ENCODE measurements at regions not wholly inside any gene's neighbourhood (a gene's known extent, or its start where the extent isn't known, plus 50 kb on each side); places are given as distances from the start of the nearest gene placed in this dataset.

- no peak for TF ChIP-seq EZH2 (IDR thresholded peaks at IDR 0.05; ENCODE audit: low read length, unreplicated experiment)
- TF ChIP-seq, protein P1, sequence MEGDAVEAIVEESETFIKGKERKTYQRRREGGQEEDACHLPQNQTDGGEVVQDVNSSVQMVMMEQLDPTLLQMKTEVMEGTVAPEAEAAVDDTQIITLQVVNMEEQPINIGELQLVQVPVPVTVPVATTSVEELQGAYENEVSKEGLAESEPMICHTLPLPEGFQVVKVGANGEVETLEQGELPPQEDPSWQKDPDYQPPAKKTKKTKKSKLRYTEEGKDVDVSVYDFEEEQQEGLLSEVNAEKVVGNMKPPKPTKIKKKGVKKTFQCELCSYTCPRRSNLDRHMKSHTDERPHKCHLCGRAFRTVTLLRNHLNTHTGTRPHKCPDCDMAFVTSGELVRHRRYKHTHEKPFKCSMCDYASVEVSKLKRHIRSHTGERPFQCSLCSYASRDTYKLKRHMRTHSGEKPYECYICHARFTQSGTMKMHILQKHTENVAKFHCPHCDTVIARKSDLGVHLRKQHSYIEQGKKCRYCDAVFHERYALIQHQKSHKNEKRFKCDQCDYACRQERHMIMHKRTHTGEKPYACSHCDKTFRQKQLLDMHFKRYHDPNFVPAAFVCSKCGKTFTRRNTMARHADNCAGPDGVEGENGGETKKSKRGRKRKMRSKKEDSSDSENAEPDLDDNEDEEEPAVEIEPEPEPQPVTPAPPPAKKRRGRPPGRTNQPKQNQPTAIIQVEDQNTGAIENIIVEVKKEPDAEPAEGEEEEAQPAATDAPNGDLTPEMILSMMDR (conservative IDR thresholded peaks at IDR 0.05; ENCODE audit: low read depth, low read length): peak; percentile 38
These were observed 100.6 kb upstream of the NREP start for GRCh38 chr5:111857623-111858022.
